Gastrocnemius medialis (tissue), 4 donors: ENCODE measurements at regions not wholly inside any gene's neighbourhood (a gene's known extent, or its start where the extent isn't known, plus 50 kb on each side); places are given as distances from the start of the nearest gene placed in this dataset.

Source experiments
- ATAC-seq, 2 donors: fragments of 150-250 bp; one replicate each; pipeline ENCODE4 v1.9.1; 2016
- DNase-seq, 2 donors: peaks; one replicate each; pipeline ENCODE4 v3.0.0-alpha.2; 2019
- H3K27ac ChIP-seq, 4 donors: fragments of 200-600 bp; sonication (generic); 1 replicate in 1 of 4; 2 replicates in 3 of 4; pipeline ENCODE4 v1.5.1; 2016 to 2018; ENCODE audit warnings: mild to moderate bottlenecking in 2 of 4, moderate library complexity in 1 of 4
- H3K27me3 ChIP-seq, 3 donors: fragments of 200-600 bp; sonication (generic) in 2 of 3; 1 replicate in 1 of 3; 2 replicates in 2 of 3; pipeline versions ENCODE4 v1.5.1 to v1.6.0; 2016 to 2019; ENCODE audit warnings: mild to moderate bottlenecking in 1 of 3, moderate library complexity in 1 of 3
- H3K36me3 ChIP-seq, 2 donors: fragments of 200-600 bp; sonication (generic) in 1 of 2; one replicate each; pipeline ENCODE4 v1.5.1; 2017 to 2018
- H3K4me1 ChIP-seq, 2 donors: fragments of 200-600 bp; sonication (generic) in 1 of 2; one replicate each; pipeline ENCODE4 v1.5.1; 2016 to 2017; ENCODE audit warnings: mild to moderate bottlenecking in 2 of 2
- H3K4me3 ChIP-seq, 4 donors: fragments of 200-600 bp; sonication (generic) in 3 of 4; 1 replicate in 1 of 4; 2 replicates in 3 of 4; pipeline ENCODE4 v1.5.1; 2016 to 2019; ENCODE audit warnings: mild to moderate bottlenecking in 2 of 4
- H3K9me3 ChIP-seq, 3 donors: fragments of 200-600 bp; sonication (generic) in 2 of 3; 1 replicate in 1 of 3; 2 replicates in 2 of 3; pipeline ENCODE4 v1.5.1; 2016 to 2019
- POLR2A ChIP-seq, 2 donors: fragments of 450-650 bp; IDR thresholded peaks; one replicate each; pipeline ENCODE4 v1.6.1; 2017; ENCODE audit warnings: antibody characterized with exemption in 2 of 2, mild to moderate bottlenecking in 2 of 2, moderate library complexity in 2 of 2
- in situ Hi-C, 4 donors: fragments of 200-750 bp; cut with MboI; loops; one replicate each; pipeline versions ENCODE4 v1.15.0 to v1.8.0; 2017; ENCODE audit warnings: low sequenced_read_pairs in 4 of 4
- intact Hi-C: fragments of 100-400 bp; cut with DNase I; formaldehyde crosslinking; loops from one replicate; pipeline ENCODE4 v1.15.1; 2023; ENCODE audit warnings: low total_unique reads
- TF ChIP-seq, protein P1 (sequence below), 5 experiments: fragments of 450-650 bp in 3 of 5; fragments of 200-600 bp in 2 of 5; sonication (generic) in 2 of 5; IDR thresholded peaks in 4 of 5; conservative IDR thresholded peaks in 1 of 5; 1 replicate in 4 of 5; 2 replicates in 1 of 5; pipeline ENCODE4 v1.5.1; 2016 to 2019; ENCODE audit warnings: antibody characterized with exemption in 5 of 5, mild to moderate bottlenecking in 3 of 5, moderate library complexity in 3 of 5

- intact Hi-C loops: no loop called here
Measured at GRCh38 chr22:49100773-49101172, 726.9 kb downstream of the BRD1 start.

GRCh38 chr22:49100316-49100715 lies 727.4 kb downstream of the BRD1 start:
- H3K9me3 ChIP-seq: no peaks in the 10 kb centered on the region
- H3K4me1 ChIP-seq: no peaks in the 10 kb centered on the region
- no peak for ATAC-seq
- H3K4me3 ChIP-seq: no peak overlapping the region
- no peaks in the 10 kb centered on the region for H3K36me3 ChIP-seq
- peaks cover 0 to 3% (median 3%) of the 10 kb centered on the region in 3 donors for H3K27me3 ChIP-seq
- H3K27ac ChIP-seq: no peak overlapping the region
- no peak for DNase-seq
- TF ChIP-seq, protein P1, sequence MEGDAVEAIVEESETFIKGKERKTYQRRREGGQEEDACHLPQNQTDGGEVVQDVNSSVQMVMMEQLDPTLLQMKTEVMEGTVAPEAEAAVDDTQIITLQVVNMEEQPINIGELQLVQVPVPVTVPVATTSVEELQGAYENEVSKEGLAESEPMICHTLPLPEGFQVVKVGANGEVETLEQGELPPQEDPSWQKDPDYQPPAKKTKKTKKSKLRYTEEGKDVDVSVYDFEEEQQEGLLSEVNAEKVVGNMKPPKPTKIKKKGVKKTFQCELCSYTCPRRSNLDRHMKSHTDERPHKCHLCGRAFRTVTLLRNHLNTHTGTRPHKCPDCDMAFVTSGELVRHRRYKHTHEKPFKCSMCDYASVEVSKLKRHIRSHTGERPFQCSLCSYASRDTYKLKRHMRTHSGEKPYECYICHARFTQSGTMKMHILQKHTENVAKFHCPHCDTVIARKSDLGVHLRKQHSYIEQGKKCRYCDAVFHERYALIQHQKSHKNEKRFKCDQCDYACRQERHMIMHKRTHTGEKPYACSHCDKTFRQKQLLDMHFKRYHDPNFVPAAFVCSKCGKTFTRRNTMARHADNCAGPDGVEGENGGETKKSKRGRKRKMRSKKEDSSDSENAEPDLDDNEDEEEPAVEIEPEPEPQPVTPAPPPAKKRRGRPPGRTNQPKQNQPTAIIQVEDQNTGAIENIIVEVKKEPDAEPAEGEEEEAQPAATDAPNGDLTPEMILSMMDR (IDR thresholded peaks at IDR 0.05 in 4 of 5, conservative IDR thresholded peaks at IDR 0.05 in 1 of 5): no peak
- no peak for TF ChIP-seq POLR2A (IDR thresholded peaks at IDR 0.05)
- in situ Hi-C loops (no loop called here), intact Hi-C loops (no loop called here)

More at GRCh38 chr22:49100773-49101172, 726.9 kb downstream of the BRD1 start:
- TF ChIP-seq, protein P1 (IDR thresholded peaks at IDR 0.05 in 4 of 5, conservative IDR thresholded peaks at IDR 0.05 in 1 of 5): no peak
- TF ChIP-seq POLR2A (IDR thresholded peaks at IDR 0.05): no peak
- Histone ChIP-seq H3K27me3 (peaks cover 0 to 3% (median 3%) of the 10 kb centered on the region in 3 donors), H3K27ac (no peak overlapping the region), H3K4me1 (no peaks in the 10 kb centered on the region), H3K4me3 (no peak overlapping the region), H3K36me3 (no peaks in the 10 kb centered on the region), H3K9me3 (no peaks in the 10 kb centered on the region)
- DNase-seq (no peak), ATAC-seq (no peak)
- in situ Hi-C loops: no loop called here

GRCh38 chr22:49099496-49100124 lies 728.1 kb downstream of the BRD1 start:
- no peak overlapping the region for H3K27ac ChIP-seq
- H3K9me3 ChIP-seq: no peaks in the 10 kb centered on the region
- intact Hi-C loops: no loop called here
- H3K4me3 ChIP-seq: no peak overlapping the region
- H3K4me1 ChIP-seq: no peaks in the 10 kb centered on the region
- TF ChIP-seq, protein P1 (IDR thresholded peaks at IDR 0.05 in 4 of 5, conservative IDR thresholded peaks at IDR 0.05 in 1 of 5): no peak
- TF ChIP-seq POLR2A (IDR thresholded peaks at IDR 0.05): no peak
- no peaks in the 10 kb centered on the region for H3K36me3 ChIP-seq
- in situ Hi-C loops: no loop called here
- H3K27me3 ChIP-seq: peaks cover 0 to 3% (median 3%) of the 10 kb centered on the region in 3 donors
- ATAC-seq: no peak
- no peak for DNase-seq

- DNase-seq (no peak), ATAC-seq (no peak)
- no peak for TF ChIP-seq POLR2A (IDR thresholded peaks at IDR 0.05)
- TF ChIP-seq, protein P1 (IDR thresholded peaks at IDR 0.05 in 4 of 5, conservative IDR thresholded peaks at IDR 0.05 in 1 of 5): no peak
- in situ Hi-C loops: no loop called here
- no peaks in the 10 kb centered on the region for H3K36me3 ChIP-seq
- intact Hi-C loops: no loop called here
- H3K27me3 ChIP-seq: peaks cover 0 to 3% (median 3%) of the 10 kb centered on the region in 3 donors
- H3K9me3 ChIP-seq: no peaks in the 10 kb centered on the region
- H3K4me1 ChIP-seq: no peaks in the 10 kb centered on the region
- no peak overlapping the region for H3K27ac ChIP-seq
- no peak overlapping the region for H3K4me3 ChIP-seq
Measured at GRCh38 chr22:49099089-49099488, 728.6 kb downstream of the BRD1 start.

DNA sequence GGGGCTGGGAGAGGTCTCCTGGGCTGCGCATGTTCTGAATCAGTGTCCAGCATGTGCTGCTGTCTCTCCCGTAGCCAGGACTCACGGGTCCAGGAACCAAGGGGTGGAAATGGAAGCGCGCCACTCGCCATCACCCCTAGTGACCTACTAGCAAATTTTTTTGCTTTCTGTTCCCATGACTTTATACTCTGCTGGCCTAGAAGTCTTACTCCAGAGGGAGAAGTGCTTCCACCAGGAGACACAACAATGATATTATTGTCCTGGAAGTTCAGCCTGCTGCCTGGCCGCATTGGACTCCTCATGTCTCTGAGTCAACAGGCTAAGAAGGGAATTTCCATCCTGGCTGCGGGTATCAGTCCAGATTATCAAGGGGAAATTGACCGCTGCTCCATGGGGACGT lies 729.7 kb downstream of the BRD1 start:
- H3K4me3 ChIP-seq: no peak overlapping the region
- H3K36me3 ChIP-seq: no peaks in the 10 kb centered on the region
- no peak for TF ChIP-seq POLR2A (IDR thresholded peaks at IDR 0.05)
- TF ChIP-seq, protein P1 (IDR thresholded peaks at IDR 0.05 in 4 of 5, conservative IDR thresholded peaks at IDR 0.05 in 1 of 5): no peak
- H3K27ac ChIP-seq: no peak overlapping the region
- ATAC-seq: no peak
- intact Hi-C loops (no loop called here), in situ Hi-C loops (no loop called here)
- H3K9me3 ChIP-seq: no peaks in the 10 kb centered on the region
- no peak for DNase-seq
- H3K4me1 ChIP-seq: no peaks in the 10 kb centered on the region
- H3K27me3 ChIP-seq: peaks cover 0 to 3% (median 3%) of the 10 kb centered on the region in 3 donors
